ENCODE measurements at regions not wholly inside any gene's neighbourhood (a gene's known extent, or its start where the extent isn't known, plus 50 kb on each side); places are given as distances from the start of the nearest gene placed in this dataset.

DNA sequence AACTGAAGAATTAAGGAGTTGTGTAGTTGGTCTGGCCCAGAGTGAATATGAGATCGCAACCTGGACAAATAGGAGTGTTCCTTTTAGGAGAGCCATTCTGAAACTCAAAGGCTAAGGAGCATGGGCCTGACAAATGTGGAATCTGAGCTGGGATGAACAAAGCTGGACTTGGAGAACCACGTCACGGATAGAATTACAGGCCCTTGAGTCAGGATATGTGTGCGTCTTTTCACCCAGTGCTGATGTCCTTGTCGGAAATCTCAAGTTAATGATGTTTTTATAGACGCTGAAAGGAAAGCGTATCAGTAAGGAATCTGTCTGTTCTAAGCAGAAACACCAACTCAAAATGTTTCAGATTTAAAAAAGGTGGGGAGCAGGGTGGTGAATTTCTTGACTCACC lies 173.8 kb upstream of the ZKSCAN2 start:
- TF ChIP-seq, protein P1, sequence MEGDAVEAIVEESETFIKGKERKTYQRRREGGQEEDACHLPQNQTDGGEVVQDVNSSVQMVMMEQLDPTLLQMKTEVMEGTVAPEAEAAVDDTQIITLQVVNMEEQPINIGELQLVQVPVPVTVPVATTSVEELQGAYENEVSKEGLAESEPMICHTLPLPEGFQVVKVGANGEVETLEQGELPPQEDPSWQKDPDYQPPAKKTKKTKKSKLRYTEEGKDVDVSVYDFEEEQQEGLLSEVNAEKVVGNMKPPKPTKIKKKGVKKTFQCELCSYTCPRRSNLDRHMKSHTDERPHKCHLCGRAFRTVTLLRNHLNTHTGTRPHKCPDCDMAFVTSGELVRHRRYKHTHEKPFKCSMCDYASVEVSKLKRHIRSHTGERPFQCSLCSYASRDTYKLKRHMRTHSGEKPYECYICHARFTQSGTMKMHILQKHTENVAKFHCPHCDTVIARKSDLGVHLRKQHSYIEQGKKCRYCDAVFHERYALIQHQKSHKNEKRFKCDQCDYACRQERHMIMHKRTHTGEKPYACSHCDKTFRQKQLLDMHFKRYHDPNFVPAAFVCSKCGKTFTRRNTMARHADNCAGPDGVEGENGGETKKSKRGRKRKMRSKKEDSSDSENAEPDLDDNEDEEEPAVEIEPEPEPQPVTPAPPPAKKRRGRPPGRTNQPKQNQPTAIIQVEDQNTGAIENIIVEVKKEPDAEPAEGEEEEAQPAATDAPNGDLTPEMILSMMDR (IDR thresholded peaks at IDR 0.05) = no peak
- TF ChIP-seq POLR2AphosphoS5 (IDR thresholded peaks at IDR 0.05) (no peak), EP300 (IDR thresholded peaks at IDR 0.05) (no peak), POLR2A (IDR thresholded peaks at IDR 0.05; ENCODE audit: low read depth) (no peak)
